H9 (cell line): ENCODE measurements at regions not wholly inside any gene's neighbourhood (a gene's known extent, or its start where the extent isn't known, plus 50 kb on each side); places are given as distances from the start of the nearest gene placed in this dataset.

Source experiments
- DNase-seq: peaks from one replicate; pipeline ENCODE4 v3.0.0-alpha.2; 2017
- H2AFZ ChIP-seq: one replicate; pipeline ENCODE4 v1.6.1; 2013; ENCODE audit warnings: mild to moderate bottlenecking, low read length, control low read depth, moderate library complexity
- H2AK5ac ChIP-seq: 2 replicates; pipeline ENCODE4 v1.6.1; 2013; ENCODE audit warnings: low read length, control low read depth, mixed read lengths; ENCODE audit not compliant: insufficient read length
- H2BK120ac ChIP-seq: one replicate; pipeline ENCODE4 v1.6.1; 2013; ENCODE audit warnings: low read depth, mild to moderate bottlenecking, low read length, control low read depth, inconsistent platforms; ENCODE audit not compliant: poor library complexity, severe bottlenecking
- H2BK12ac ChIP-seq: 2 replicates; pipeline ENCODE4 v1.6.1; 2013; ENCODE audit warnings: low read length, control low read depth, mixed read lengths, low read depth; ENCODE audit not compliant: insufficient read length
- H2BK15ac ChIP-seq: 2 replicates; pipeline ENCODE4 v1.6.1; 2013; ENCODE audit warnings: low read depth, low read length, control low read depth
- H2BK20ac ChIP-seq: one replicate; pipeline ENCODE4 v1.6.1; 2013; ENCODE audit warnings: low read depth, mild to moderate bottlenecking, low read length, control low read depth, inconsistent platforms; ENCODE audit not compliant: poor library complexity, severe bottlenecking
- H2BK5ac ChIP-seq: 2 replicates; pipeline ENCODE4 v1.6.1; 2013; ENCODE audit warnings: low read length, control low read depth, mixed read lengths; ENCODE audit not compliant: insufficient read length
- H3K14ac ChIP-seq: 2 replicates; pipeline ENCODE4 v1.6.1; 2013; ENCODE audit warnings: low read length, control low read depth; ENCODE audit not compliant: insufficient read depth
- H3K18ac ChIP-seq: 2 replicates; pipeline ENCODE4 v1.6.1; 2013; ENCODE audit warnings: low read depth, mild to moderate bottlenecking, mixed read lengths, low read length, control low read depth; ENCODE audit not compliant: insufficient read length
- H3K23ac ChIP-seq: 2 replicates; pipeline ENCODE4 v1.6.1; 2013; ENCODE audit warnings: low read length, control low read depth, mixed read lengths, low read depth; ENCODE audit not compliant: insufficient read length
- H3K23me2 ChIP-seq: 2 replicates; pipeline ENCODE4 v1.6.1; 2013; ENCODE audit warnings: low read depth, mild to moderate bottlenecking, mixed read lengths, low read length, control low read depth; ENCODE audit not compliant: insufficient read length, poor library complexity, severe bottlenecking
- H3K27ac ChIP-seq: 2 replicates; pipeline ENCODE4 v1.5.1; 2013; ENCODE audit warnings: low read length, control low read depth, mixed read lengths, low read depth; ENCODE audit not compliant: insufficient read length
- H3K27me3 ChIP-seq: 2 replicates; pipeline ENCODE4 v1.6.1; 2013; ENCODE audit warnings: low read length, control low read depth, inconsistent platforms; ENCODE audit not compliant: insufficient read depth
- H3K4ac ChIP-seq: 2 replicates; pipeline ENCODE4 v1.6.1; 2013; ENCODE audit warnings: low read depth, mild to moderate bottlenecking, control low read depth, inconsistent platforms, low read length, moderate library complexity
- H3K4me1 ChIP-seq: 2 replicates; pipeline ENCODE4 v1.6.1; 2013; ENCODE audit warnings: low read length, control low read depth, inconsistent platforms; ENCODE audit not compliant: insufficient read depth
- H3K4me2 ChIP-seq: 2 replicates; pipeline ENCODE4 v1.6.1; 2013; ENCODE audit warnings: low read length, control low read depth, mixed read lengths; ENCODE audit not compliant: insufficient read length, insufficient read depth
- H3K56ac ChIP-seq: 2 replicates; pipeline ENCODE4 v1.6.1; 2013; ENCODE audit warnings: low read depth, mild to moderate bottlenecking, mixed read lengths, low read length, control low read depth; ENCODE audit not compliant: insufficient read length
- H3K79me1 ChIP-seq: 2 replicates; pipeline ENCODE4 v1.6.1; 2013; ENCODE audit warnings: low read depth, mild to moderate bottlenecking, moderate library complexity, low read length, control low read depth, inconsistent platforms; ENCODE audit not compliant: insufficient read depth, poor library complexity, severe bottlenecking
- H3K79me2 ChIP-seq: 2 replicates; pipeline ENCODE4 v1.6.1; 2013; ENCODE audit warnings: low read length, control low read depth, inconsistent platforms; ENCODE audit not compliant: insufficient read depth
- H3K9ac ChIP-seq: 2 replicates; pipeline ENCODE4 v1.6.1; 2013; ENCODE audit warnings: low read length, control low read depth, mixed read lengths; ENCODE audit not compliant: insufficient read length; ENCODE audit errors: extremely low read depth
- H3K9me3 ChIP-seq: one replicate; pipeline ENCODE4 v1.6.1; 2013; ENCODE audit warnings: low read depth, low read length, inconsistent platforms; ENCODE audit not compliant: control insufficient read depth
- H3T11ph ChIP-seq: one replicate; pipeline ENCODE4 v1.6.1; 2013; ENCODE audit warnings: mild to moderate bottlenecking, low read length, control low read depth, inconsistent platforms
- H4K20me1 ChIP-seq: one replicate; pipeline ENCODE4 v1.6.1; 2013; ENCODE audit not compliant: control insufficient read depth, insufficient read length, insufficient read depth
- H4K5ac ChIP-seq: 2 replicates; pipeline ENCODE4 v1.6.1; 2013; ENCODE audit warnings: low read depth, mild to moderate bottlenecking, mixed read lengths, low read length, control low read depth; ENCODE audit not compliant: insufficient read length
- H4K8ac ChIP-seq: replicated peaks from 2 replicates; pipeline ENCODE4 v1.6.1; 2013; ENCODE audit warnings: low read length, control low read depth, mixed read lengths, low read depth; ENCODE audit not compliant: insufficient read length
- H4K91ac ChIP-seq: 2 replicates; pipeline ENCODE4 v1.6.1; 2013; ENCODE audit warnings: low read depth, mild to moderate bottlenecking, moderate library complexity, mixed read lengths, low read length, control low read depth; ENCODE audit not compliant: insufficient read length
- H3K27ac Mint-ChIP-seq, 3 experiments: 2 replicates in 2 of 3; 3 replicates in 1 of 3; pipeline ENCODE4 v1.8.0; 2020 to 2021; ENCODE audit warnings: mixed read lengths in 3 of 3, mild to moderate bottlenecking in 1 of 3, moderate library complexity in 1 of 3
- H3K27me3 Mint-ChIP-seq: 2 replicates; pipeline ENCODE4 v1.8.0; 2021; ENCODE audit warnings: low read depth, mild to moderate bottlenecking, moderate library complexity, mixed read lengths
- H3K36me3 Mint-ChIP-seq, 3 experiments: 2 replicates in 2 of 3; 3 replicates in 1 of 3; pipeline ENCODE4 v1.8.0; 2020 to 2021; ENCODE audit warnings: low read depth in 3 of 3, mixed read lengths in 3 of 3; ENCODE audit not compliant: insufficient read depth in 1 of 3
- H3K4me1 Mint-ChIP-seq, 2 experiments: 2 replicates each; pipeline ENCODE4 v1.8.0; 2020; ENCODE audit warnings: mixed read lengths in 2 of 2
- H3K4me3 Mint-ChIP-seq, 2 experiments: 2 replicates in 1 of 2; 3 replicates in 1 of 2; pipeline ENCODE4 v1.8.0; 2020 to 2021; ENCODE audit warnings: mild to moderate bottlenecking in 2 of 2, mixed read lengths in 2 of 2, moderate library complexity in 1 of 2
- H3K9me3 Mint-ChIP-seq, 2 experiments: 2 replicates in 1 of 2; 3 replicates in 1 of 2; pipeline ENCODE4 v1.8.0; 2020; ENCODE audit warnings: mild to moderate bottlenecking in 2 of 2, mixed read lengths in 2 of 2, moderate library complexity in 1 of 2
- CTCF ChIP-seq: fragments of 200-600 bp; sonication (generic); conservative IDR thresholded peaks from 3 replicates; pipeline ENCODE4 v1.8.0; 2021; ENCODE audit warnings: antibody characterized with exemption, mild to moderate bottlenecking
- WGBS: extraction: QIAGEN DNeasy Blood & Tissue Kit; methylation state at CpG from one replicate; pipeline ENCODE4 v1.1.7; 2013; ENCODE audit warnings: missing lambda C conversion rate, low lambda C conversion rate, mixed read lengths; ENCODE audit not compliant: insufficient read length; ENCODE audit errors: extremely low coverage; 5-methylcytosine and 5-hydroxymethylcytosine counted together

GRCh38 chr12:3950714-3951320 is 77.6 kb upstream of the PARP11 start:
- Mint-ChIP-seq H3K27me3 (peaks cover 36% of the 10 kb centered on the region), H3K4me3 (no peak overlapping the region), H3K27ac (no peak overlapping the region), H3K4me1 (peaks cover 12 to 20% of the 10 kb centered on the region in 2 experiments), H3K9me3 (peaks cover 4 to 6% of the 10 kb centered on the region in 2 experiments; a peak in 3 of 5 replicates), H3K36me3 (peaks cover 0 to 4% (median 0%) of the 10 kb centered on the region in 3 experiments; a peak in 4 of 7 replicates)
- Histone ChIP-seq H3K27ac (no peak overlapping the region), H3K4me2 (no peak overlapping the region), H4K91ac (no peak overlapping the region), H3T11ph (no peak overlapping the region), H3K14ac (no peak overlapping the region), H3K9ac (no peak overlapping the region), H3K79me1 (no peaks in the 10 kb centered on the region), H3K56ac (no peak overlapping the region), H2AFZ (no peak overlapping the region), H3K23me2 (no peaks in the 10 kb centered on the region), H2BK20ac (no peak overlapping the region), H4K8ac (no peak overlapping the region), H3K23ac (no peak overlapping the region), H2AK5ac (no peak overlapping the region), H4K20me1 (no peaks in the 10 kb centered on the region), H3K79me2 (no peaks in the 10 kb centered on the region), H4K5ac (no peak overlapping the region), H3K27me3 (peaks cover under 1% of the 10 kb centered on the region; the same call in 1 of the 2 replicates), H2BK12ac (no peak overlapping the region), H3K4me1 (peaks cover under 1% of the 10 kb centered on the region; the same call in 1 of the 2 replicates), H3K18ac (no peak overlapping the region), H2BK15ac (no peak overlapping the region), H3K9me3 (no peaks in the 10 kb centered on the region), H3K4ac (no peak overlapping the region), H2BK5ac (no peak overlapping the region), H2BK120ac (no peak overlapping the region)
- no CpG with 5 or more reads among the region's 7 CpGs for WGBS
- DNase-seq = no peak
- TF ChIP-seq CTCF = no peak
